GM12878 (cell line): ENCODE measurements at regions not wholly inside any gene's neighbourhood (a gene's known extent, or its start where the extent isn't known, plus 50 kb on each side); places are given as distances from the start of the nearest gene placed in this dataset.

Source experiments
- ATAC-seq: fragments of 200-7000 bp; cut with Tn5 transposase; 3 replicates; pipeline ENCODE4 v1.9.1; 2020; ENCODE audit warnings: mild to moderate bottlenecking, moderate library complexity
- BruUV-seq: library from RNA; stranded (reverse); fragments of 400-500 nt; replicated peaks from 2 replicates; lab custom pipeline; 2021; lab: Mats Ljungman, UMichigan
- CTCF ChIA-PET: fragments of 300-600 bp; sonication (Branson Sonifier 250); formaldehyde crosslinking; extraction: SDS; loops from one replicate; lab custom pipeline; 2021; ENCODE audit warnings: inconsistent platforms; lab: Yijun Ruan, JAX
- POLR2A ChIA-PET: fragments of 350-600 bp; formaldehyde crosslinking; extraction: SDS; loops from one replicate; lab custom pipeline; 2021; ENCODE audit warnings: inconsistent platforms; lab: Charles Lee
- RAD21 ChIA-PET: fragments of 300-600 bp; sonication (Branson Sonifier 250); formaldehyde crosslinking; loops from one replicate; lab custom pipeline; 2023; ENCODE audit warnings: antibody characterized with exemption; ENCODE audit not compliant: unreplicated experiment; lab: Charles Lee
- SMC1A ChIA-PET: fragments of 300-600 bp; sonication (Branson Sonifier 250); formaldehyde crosslinking; loops from one replicate; lab custom pipeline; 2023; ENCODE audit not compliant: unreplicated experiment, uncharacterized antibody; lab: Charles Lee
- DNase-seq: peaks from one replicate; pipeline ENCODE4 v3.0.0-alpha.2; 2011; ENCODE audit warnings: low read depth, low spot score
- FAIRE-seq: peaks from 3 replicates; lab custom pipeline; 2011; peaks lifted over from hg19 to GRCh38; lab: Jason Lieb, UNC
- H2AFZ ChIP-seq: 2 replicates; pipeline ENCODE4 v1.6.0; 2011; ENCODE audit warnings: low read depth, low read length, control low read depth; ENCODE audit not compliant: control insufficient read depth
- H3K27ac ChIP-seq: 2 replicates; pipeline ENCODE4 v1.5.1; 2011; ENCODE audit warnings: control low read depth; ENCODE audit not compliant: control insufficient read depth, insufficient read depth
- H3K27me3 ChIP-seq, 2 experiments: replicated peaks in 1 of 2; 2 replicates each; pipeline versions ENCODE4 v1.6.0 to v1.6.1; 2011; ENCODE audit warnings: low read length in 1 of 2; ENCODE audit not compliant: control insufficient read depth in 2 of 2, insufficient read depth in 2 of 2
- H3K36me3 ChIP-seq, 2 experiments: 2 replicates each; pipeline ENCODE4 v1.5.1; 2011; ENCODE audit warnings: low read length in 1 of 2; ENCODE audit not compliant: control insufficient read depth in 2 of 2, insufficient read depth in 2 of 2
- H3K4me1 ChIP-seq: 2 replicates; pipeline ENCODE4 v1.6.1; 2011; ENCODE audit warnings: mild to moderate bottlenecking, low read length, moderate library complexity, mixed read lengths; ENCODE audit not compliant: control insufficient read depth, insufficient read depth
- H3K4me2 ChIP-seq: 2 replicates; pipeline ENCODE4 v1.6.0; 2011; ENCODE audit warnings: control low read depth; ENCODE audit not compliant: control insufficient read depth, insufficient read depth
- H3K4me3 ChIP-seq: fragments of 200-600 bp; sonication (generic); 2 replicates; pipeline ENCODE4 v1.5.1; 2016
- H3K79me2 ChIP-seq: 2 replicates; pipeline ENCODE4 v1.6.0; 2011; ENCODE audit warnings: low read length; ENCODE audit not compliant: control insufficient read depth, insufficient read depth
- H3K9ac ChIP-seq: 2 replicates; pipeline ENCODE4 v1.8.0; 2011; ENCODE audit warnings: low read length, control low read depth, mixed read lengths; ENCODE audit not compliant: control insufficient read depth, insufficient read depth
- H3K9me3 ChIP-seq: replicated peaks from 3 replicates; pipeline ENCODE4 v1.5.1; 2011; ENCODE audit warnings: mild to moderate bottlenecking, low read length; ENCODE audit not compliant: control insufficient read depth, insufficient read depth
- H4K20me1 ChIP-seq: 2 replicates; pipeline ENCODE4 v1.6.0; 2011; ENCODE audit not compliant: control insufficient read depth, insufficient read depth
- CBX3 ChIP-seq: fragments of 200-600 bp; sonication (generic); IDR thresholded peaks from 2 replicates; pipeline ENCODE4 v1.6.1; 2016; ENCODE audit warnings: low read depth, borderline replicate concordance
- CREM ChIP-seq: IDR thresholded peaks from 2 replicates; pipeline ENCODE4 v1.6.1; 2014; ENCODE audit warnings: antibody characterized with exemption, low read depth
- JUNB ChIP-seq: IDR thresholded peaks from 2 replicates; pipeline ENCODE4 v1.6.1; 2016; ENCODE audit warnings: antibody characterized with exemption, mild to moderate bottlenecking
- SPI1 ChIP-seq: IDR thresholded peaks from 2 replicates; pipeline ENCODE4 v1.6.1; 2011; ENCODE audit warnings: low read depth, mild to moderate bottlenecking, low read length, moderate library complexity, borderline replicate concordance; ENCODE audit not compliant: insufficient read depth
- WGBS: methylation state at CpG from one replicate; pipeline ENCODE4 v1.1.6; 2016; ENCODE audit warnings: low lambda C conversion rate; ENCODE audit not compliant: insufficient replicate concordance, insufficient coverage; ENCODE audit errors: missing lambda C conversion rate; 5-methylcytosine and 5-hydroxymethylcytosine counted together
- in situ Hi-C: fragments of 300-500 bp; cut with MboI; formaldehyde crosslinking; loops from 9 replicates; pipeline ENCODE4 v1.14.3; 2018; ENCODE audit warnings: mixed read lengths
- intact Hi-C: fragments of 100-400 bp; cut with micrococcal nuclease; formaldehyde crosslinking; loops from one replicate; pipeline ENCODE4 v1.14.2; 2022; ENCODE audit not compliant: unreplicated experiment
- TF ChIP-seq, protein P1 (sequence below): fragments of 450-650 bp; IDR thresholded peaks from 2 replicates; pipeline ENCODE4 v1.6.1; 2016; ENCODE audit warnings: mild to moderate bottlenecking
- TF ChIP-seq, protein P2 (sequence below): fragments of 450-650 bp; conservative IDR thresholded peaks from 2 replicates; pipeline ENCODE4 v1.6.1; 2017; ENCODE audit warnings: mild to moderate bottlenecking, moderate library complexity

DNA sequence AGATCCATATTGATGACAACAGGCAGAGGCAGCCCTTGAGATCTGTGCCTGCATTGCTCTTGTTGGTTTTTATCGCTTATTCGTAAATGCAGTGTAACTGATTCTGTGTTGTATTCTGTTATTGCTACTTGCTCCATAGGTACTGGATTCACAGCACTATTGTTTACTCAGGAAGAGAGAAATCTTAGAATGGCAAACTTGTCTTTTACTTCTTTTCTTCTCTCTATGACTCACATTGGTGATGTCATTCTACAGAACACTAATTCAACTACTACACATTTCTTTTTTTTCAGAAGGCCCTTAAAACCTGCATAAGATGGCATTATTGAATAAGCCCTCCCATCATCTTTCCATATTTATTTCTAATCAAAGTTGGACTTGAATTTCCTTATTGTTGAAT lies 201.0 kb upstream of the GBE1 start:
- Histone ChIP-seq H3K9ac (no peak overlapping the region), H3K4me3 (no peak overlapping the region), H3K79me2 (no peaks in the 10 kb centered on the region), H3K4me2 (no peak overlapping the region), H3K9me3 (no peaks in the 10 kb centered on the region), H3K27me3 (no peaks in the 10 kb centered on the region), H3K27ac (no peak overlapping the region), H4K20me1 (no peaks in the 10 kb centered on the region), H3K36me3 (no peaks in the 10 kb centered on the region), H2AFZ (no peak overlapping the region), H3K4me1 (no peaks in the 10 kb centered on the region)
- WGBS, result 97% methylated on average over 2 of the region's 2 CpGs
- FAIRE-seq, result no peak
- intact Hi-C loops (no loop called here), in situ Hi-C loops (no loop called here)
- no peak for ATAC-seq
- POLR2A ChIA-PET, result no interaction called here
- no peak for DNase-seq
- CTCF ChIA-PET, result no interaction called here
- no TSS peak for BruUV-seq
- TF ChIP-seq CBX3 (no peak), JUNB (peak; percentile 52)
- SMC1A ChIA-PET, result no interaction called here
- RAD21 ChIA-PET, result no interaction called here

DNA sequence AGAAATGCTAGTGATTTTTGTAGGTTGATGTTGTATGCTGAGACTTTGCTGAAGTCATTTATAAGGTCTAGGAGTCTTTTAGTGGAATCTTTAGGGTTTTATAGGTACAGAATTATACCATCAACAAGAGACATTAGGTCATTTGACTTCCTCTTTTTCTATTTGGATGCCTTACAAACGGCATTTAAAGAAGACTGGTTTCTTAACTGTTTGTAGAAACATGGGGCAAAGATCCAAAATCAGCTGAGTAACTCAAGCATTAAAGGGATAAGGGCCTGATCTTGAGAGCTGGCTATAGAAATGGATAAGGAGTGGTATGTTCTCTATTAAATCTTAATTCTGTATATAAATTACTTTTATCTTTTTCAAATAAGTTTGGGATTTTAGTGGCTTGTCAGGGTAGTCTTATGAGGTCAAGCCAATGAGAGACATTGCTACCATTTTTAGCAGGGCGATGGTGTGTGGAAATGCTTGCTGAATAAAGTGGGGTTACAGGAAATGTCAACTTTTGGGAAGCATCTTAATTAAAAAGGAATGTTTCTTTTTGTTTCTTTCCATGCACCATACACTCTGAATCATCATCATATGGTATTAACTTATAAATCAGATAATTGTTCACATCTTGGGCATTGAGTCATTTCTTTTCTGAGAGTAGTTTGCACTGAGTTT lies 197.7 kb upstream of the GBE1 start:
- Histone ChIP-seq H3K4me1 (no peaks in the 10 kb centered on the region), H2AFZ (no peak overlapping the region), H3K4me2 (no peak overlapping the region), H3K27ac (no peak overlapping the region), H4K20me1 (no peaks in the 10 kb centered on the region), H3K4me3 (no peak overlapping the region), H3K79me2 (no peaks in the 10 kb centered on the region), H3K9me3 (no peaks in the 10 kb centered on the region), H3K27me3 (no peaks in the 10 kb centered on the region), H3K9ac (no peak overlapping the region), H3K36me3 (no peaks in the 10 kb centered on the region)
- WGBS, result 12% methylated on average over 2 of the region's 2 CpGs
- DNase-seq (no peak), FAIRE-seq (no peak), ATAC-seq (no peak)
- ChIA-PET POLR2A (no interaction called here), RAD21 (no interaction called here), CTCF (interaction anchor here (0.5 kb wide), 1 partner anchor 466 kb away, joined by 4 read pairs; no protein-coding TSS in a partner anchor), SMC1A (no interaction called here)
- BruUV-seq, result no TSS peak
- TF ChIP-seq, protein P1, sequence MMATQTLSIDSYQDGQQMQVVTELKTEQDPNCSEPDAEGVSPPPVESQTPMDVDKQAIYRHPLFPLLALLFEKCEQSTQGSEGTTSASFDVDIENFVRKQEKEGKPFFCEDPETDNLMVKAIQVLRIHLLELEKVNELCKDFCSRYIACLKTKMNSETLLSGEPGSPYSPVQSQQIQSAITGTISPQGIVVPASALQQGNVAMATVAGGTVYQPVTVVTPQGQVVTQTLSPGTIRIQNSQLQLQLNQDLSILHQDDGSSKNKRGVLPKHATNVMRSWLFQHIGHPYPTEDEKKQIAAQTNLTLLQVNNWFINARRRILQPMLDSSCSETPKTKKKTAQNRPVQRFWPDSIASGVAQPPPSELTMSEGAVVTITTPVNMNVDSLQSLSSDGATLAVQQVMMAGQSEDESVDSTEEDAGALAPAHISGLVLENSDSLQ, result no peak
- TF ChIP-seq CREM (no peak), SPI1 (peak; percentile 67)
- TF ChIP-seq, protein P2, sequence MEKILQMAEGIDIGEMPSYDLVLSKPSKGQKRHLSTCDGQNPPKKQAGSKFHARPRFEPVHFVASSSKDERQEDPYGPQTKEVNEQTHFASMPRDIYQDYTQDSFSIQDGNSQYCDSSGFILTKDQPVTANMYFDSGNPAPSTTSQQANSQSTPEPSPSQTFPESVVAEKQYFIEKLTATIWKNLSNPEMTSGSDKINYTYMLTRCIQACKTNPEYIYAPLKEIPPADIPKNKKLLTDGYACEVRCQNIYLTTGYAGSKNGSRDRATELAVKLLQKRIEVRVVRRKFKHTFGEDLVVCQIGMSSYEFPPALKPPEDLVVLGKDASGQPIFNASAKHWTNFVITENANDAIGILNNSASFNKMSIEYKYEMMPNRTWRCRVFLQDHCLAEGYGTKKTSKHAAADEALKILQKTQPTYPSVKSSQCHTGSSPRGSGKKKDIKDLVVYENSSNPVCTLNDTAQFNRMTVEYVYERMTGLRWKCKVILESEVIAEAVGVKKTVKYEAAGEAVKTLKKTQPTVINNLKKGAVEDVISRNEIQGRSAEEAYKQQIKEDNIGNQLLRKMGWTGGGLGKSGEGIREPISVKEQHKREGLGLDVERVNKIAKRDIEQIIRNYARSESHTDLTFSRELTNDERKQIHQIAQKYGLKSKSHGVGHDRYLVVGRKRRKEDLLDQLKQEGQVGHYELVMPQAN, result no peak
- intact Hi-C loops, result no loop called here
- in situ Hi-C loops, result no loop called here
